ENCODE measurements at regions not wholly inside any gene's neighbourhood (a gene's known extent, or its start where the extent isn't known, plus 50 kb on each side); places are given as distances from the start of the nearest gene placed in this dataset.

GRCh38 chr3:194038960-194039359 is 97.0 kb upstream of the HES1 start:
- Histone ChIP-seq H4K91ac (ENCODE audit: insufficient read length, low read depth, low read length) (no peak overlapping the region), H2AFZ (ENCODE audit: low read length) (no peak overlapping the region), H3K23ac (ENCODE audit: insufficient read length, low read depth, low read length) (no peak overlapping the region), H2BK120ac (ENCODE audit: low read depth, low read length, poor library complexity, severe bottlenecking) (no peak overlapping the region), H4K8ac (replicated peaks; ENCODE audit: insufficient read length, low read depth, low read length) (no peak overlapping the region), H3K56ac (ENCODE audit: insufficient read length, low read depth, low read length) (no peak overlapping the region), H3K9me3 (ENCODE audit: control insufficient read depth, low read depth, low read length) (no peaks in the 10 kb centered on the region), H2BK20ac (ENCODE audit: low read depth, low read length, poor library complexity, severe bottlenecking) (no peak overlapping the region), H3K27me3 (ENCODE audit: insufficient read depth, low read length) (no peaks in the 10 kb centered on the region), H2AK5ac (ENCODE audit: insufficient read length, low read length) (no peak overlapping the region), H3K4me1 (ENCODE audit: insufficient read depth, low read length) (no peaks in the 10 kb centered on the region), H4K20me1 (ENCODE audit: control insufficient read depth, insufficient read depth, insufficient read length) (no peaks in the 10 kb centered on the region), H3K23me2 (ENCODE audit: insufficient read length, low read depth, low read length, poor library complexity, severe bottlenecking) (no peaks in the 10 kb centered on the region), H3K4me2 (ENCODE audit: insufficient read depth, insufficient read length, low read length) (no peak overlapping the region), H3K14ac (ENCODE audit: insufficient read depth, low read length) (no peak overlapping the region), H3T11ph (ENCODE audit: low read length) (no peak overlapping the region), H3K27ac (ENCODE audit: insufficient read length, low read depth, low read length) (no peak overlapping the region), H2BK5ac (ENCODE audit: insufficient read length, low read length) (no peak overlapping the region), H3K79me2 (ENCODE audit: insufficient read depth, low read length) (no peaks in the 10 kb centered on the region), H2BK12ac (ENCODE audit: insufficient read length, low read depth, low read length) (no peak overlapping the region), H4K5ac (ENCODE audit: insufficient read length, low read depth, low read length) (no peak overlapping the region), H3K18ac (ENCODE audit: insufficient read length, low read depth, low read length) (no peak overlapping the region), H2BK15ac (ENCODE audit: low read depth, low read length) (no peak overlapping the region), H3K79me1 (ENCODE audit: insufficient read depth, low read depth, low read length, poor library complexity, severe bottlenecking) (no peaks in the 10 kb centered on the region), H3K9ac (ENCODE audit: extremely low read depth, insufficient read length, low read length) (no peak overlapping the region), H3K4ac (ENCODE audit: low read depth, low read length) (no peak overlapping the region)
- H3K27me3 Mint-ChIP-seq (ENCODE audit: low read depth): peaks cover 22% of the 10 kb centered on the region
- H3K4me1 Mint-ChIP-seq: peaks cover 10 to 26% of the 10 kb centered on the region in 2 experiments
- no peak for DNase-seq
- TF ChIP-seq CTCF (conservative IDR thresholded peaks at IDR 0.05): no peak
- no CpG with 5 or more reads among the region's 5 CpGs for WGBS (ENCODE audit: extremely low coverage, insufficient read length, low lambda C conversion rate)
- H3K36me3 Mint-ChIP-seq (ENCODE audit: insufficient read depth in 1 of 3, low read depth in 3 of 3): no peaks in the 10 kb centered on the region
- H3K27ac Mint-ChIP-seq: no peak overlapping the region
- no peak overlapping the region for H3K4me3 Mint-ChIP-seq
- no peaks in the 10 kb centered on the region for H3K9me3 Mint-ChIP-seq

All from H9 (cell line).